Neural progenitor cell (in vitro differentiated cells): ENCODE measurements at regions not wholly inside any gene's neighbourhood (a gene's known extent, or its start where the extent isn't known, plus 50 kb on each side); places are given as distances from the start of the nearest gene placed in this dataset.
A peak's percentile ranks its signal among the peaks of the same experiment; 100 is the strongest.

ENCODE experiments used
- DNase-seq: peaks from one replicate; pipeline ENCODE4 v3.0.0-alpha.2; 2016; ENCODE audit warnings: low spot score
- H2AFZ ChIP-seq: fragments of 200-600 bp; sonication (generic); replicated peaks from 2 replicates; pipeline ENCODE4 v1.6.1; 2016; ENCODE audit warnings: antibody characterized with exemption
- H3F3A ChIP-seq: fragments of 200-600 bp; sonication (generic); 2 replicates; pipeline ENCODE4 v1.6.1; 2016; ENCODE audit warnings: antibody characterized with exemption, low read depth
- H3K27ac ChIP-seq: fragments of 200-600 bp; sonication (generic); 2 replicates; pipeline ENCODE4 v1.5.1; 2016; ENCODE audit warnings: mild to moderate bottlenecking
- H3K27me3 ChIP-seq: fragments of 200-600 bp; sonication (generic); 2 replicates; pipeline ENCODE4 v1.6.1; 2016; ENCODE audit warnings: mild to moderate bottlenecking, moderate library complexity
- H3K36me3 ChIP-seq: fragments of 200-600 bp; sonication (generic); 2 replicates; pipeline ENCODE4 v1.5.1; 2016
- H3K4me1 ChIP-seq: fragments of 200-600 bp; sonication (generic); 2 replicates; pipeline ENCODE4 v1.6.1; 2016; ENCODE audit warnings: mixed run types
- H3K4me2 ChIP-seq: fragments of 200-600 bp; sonication (generic); 2 replicates; pipeline ENCODE4 v1.6.1; 2016
- H3K4me3 ChIP-seq: fragments of 200-600 bp; sonication (generic); 2 replicates; pipeline ENCODE4 v1.5.1; 2016
- H3K79me2 ChIP-seq: fragments of 200-600 bp; sonication (generic); 2 replicates; pipeline ENCODE4 v1.6.1; 2016; ENCODE audit warnings: low read depth
- H3K9ac ChIP-seq: fragments of 200-600 bp; sonication (generic); 2 replicates; pipeline ENCODE4 v1.6.1; 2016
- H3K9me3 ChIP-seq: fragments of 200-600 bp; sonication (generic); 2 replicates; pipeline ENCODE4 v1.5.1; 2016; ENCODE audit warnings: low read depth
- H4K20me1 ChIP-seq: fragments of 200-600 bp; sonication (generic); 2 replicates; pipeline ENCODE4 v1.6.1; 2016; ENCODE audit warnings: low read depth
- H3K27ac Mint-ChIP-seq: 3 replicates; pipeline ENCODE4 v1.8.0; 2021; ENCODE audit warnings: mixed read lengths
- H3K27me3 Mint-ChIP-seq: 2 replicates; pipeline ENCODE4 v1.8.0; 2022; ENCODE audit warnings: low read depth, mild to moderate bottlenecking, inconsistent platforms, moderate library complexity, mixed read lengths; ENCODE audit not compliant: insufficient read depth
- H3K36me3 Mint-ChIP-seq: 3 replicates; pipeline ENCODE4 v1.8.0; 2021; ENCODE audit warnings: mixed read lengths
- H3K4me1 Mint-ChIP-seq: 3 replicates; pipeline ENCODE4 v1.8.0; 2021; ENCODE audit warnings: mixed read lengths
- H3K4me3 Mint-ChIP-seq: 3 replicates; pipeline ENCODE4 v1.8.0; 2021; ENCODE audit warnings: mild to moderate bottlenecking, moderate library complexity, mixed read lengths
- H3K9me3 Mint-ChIP-seq: 3 replicates; pipeline ENCODE4 v1.8.0; 2020; ENCODE audit warnings: mixed read lengths
- EZH2 ChIP-seq: fragments of 200-600 bp; sonication (generic); IDR thresholded peaks from 2 replicates; pipeline ENCODE4 v1.6.1; 2017; ENCODE audit warnings: antibody characterized with exemption, mild to moderate bottlenecking, moderate library complexity
- EZH2phosphoT487 ChIP-seq: fragments of 200-600 bp; sonication (generic); IDR thresholded peaks from 2 replicates; pipeline ENCODE4 v1.6.1; 2017; ENCODE audit warnings: antibody characterized with exemption
- TF ChIP-seq, protein P1 (sequence below): fragments of 200-600 bp; sonication (generic); IDR thresholded peaks from 2 replicates; pipeline ENCODE4 v1.5.1; 2017; ENCODE audit warnings: antibody characterized with exemption, mild to moderate bottlenecking

- Histone ChIP-seq H4K20me1 (peaks cover 2% of the 10 kb centered on the region), H3K9ac (no peak overlapping the region), H3K9me3 (no peaks in the 10 kb centered on the region), H3K4me1 (no peaks in the 10 kb centered on the region), H3K27me3 (no peaks in the 10 kb centered on the region), H3K4me2 (no peak overlapping the region), H3K27ac (no peak overlapping the region), H3F3A (no peaks in the 10 kb centered on the region), H3K79me2 (no peaks in the 10 kb centered on the region), H3K4me3 (no peak overlapping the region), H3K36me3 (no peaks in the 10 kb centered on the region), H2AFZ (no peak overlapping the region)
- TF ChIP-seq EZH2 (no peak), EZH2phosphoT487 (no peak)
- TF ChIP-seq, protein P1, sequence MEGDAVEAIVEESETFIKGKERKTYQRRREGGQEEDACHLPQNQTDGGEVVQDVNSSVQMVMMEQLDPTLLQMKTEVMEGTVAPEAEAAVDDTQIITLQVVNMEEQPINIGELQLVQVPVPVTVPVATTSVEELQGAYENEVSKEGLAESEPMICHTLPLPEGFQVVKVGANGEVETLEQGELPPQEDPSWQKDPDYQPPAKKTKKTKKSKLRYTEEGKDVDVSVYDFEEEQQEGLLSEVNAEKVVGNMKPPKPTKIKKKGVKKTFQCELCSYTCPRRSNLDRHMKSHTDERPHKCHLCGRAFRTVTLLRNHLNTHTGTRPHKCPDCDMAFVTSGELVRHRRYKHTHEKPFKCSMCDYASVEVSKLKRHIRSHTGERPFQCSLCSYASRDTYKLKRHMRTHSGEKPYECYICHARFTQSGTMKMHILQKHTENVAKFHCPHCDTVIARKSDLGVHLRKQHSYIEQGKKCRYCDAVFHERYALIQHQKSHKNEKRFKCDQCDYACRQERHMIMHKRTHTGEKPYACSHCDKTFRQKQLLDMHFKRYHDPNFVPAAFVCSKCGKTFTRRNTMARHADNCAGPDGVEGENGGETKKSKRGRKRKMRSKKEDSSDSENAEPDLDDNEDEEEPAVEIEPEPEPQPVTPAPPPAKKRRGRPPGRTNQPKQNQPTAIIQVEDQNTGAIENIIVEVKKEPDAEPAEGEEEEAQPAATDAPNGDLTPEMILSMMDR = no peak
- H3K36me3 Mint-ChIP-seq = no peaks in the 10 kb centered on the region
- H3K4me3 Mint-ChIP-seq = no peak overlapping the region
- no peaks in the 10 kb centered on the region for H3K27me3 Mint-ChIP-seq
- no peak for DNase-seq
- H3K9me3 Mint-ChIP-seq = peaks cover 4% of the 10 kb centered on the region
- no peak overlapping the region for H3K27ac Mint-ChIP-seq
- H3K4me1 Mint-ChIP-seq = no peaks in the 10 kb centered on the region
Measured at GRCh38 chr5:7088849-7089248, 307.1 kb upstream of the ADCY2 start.

DNA sequence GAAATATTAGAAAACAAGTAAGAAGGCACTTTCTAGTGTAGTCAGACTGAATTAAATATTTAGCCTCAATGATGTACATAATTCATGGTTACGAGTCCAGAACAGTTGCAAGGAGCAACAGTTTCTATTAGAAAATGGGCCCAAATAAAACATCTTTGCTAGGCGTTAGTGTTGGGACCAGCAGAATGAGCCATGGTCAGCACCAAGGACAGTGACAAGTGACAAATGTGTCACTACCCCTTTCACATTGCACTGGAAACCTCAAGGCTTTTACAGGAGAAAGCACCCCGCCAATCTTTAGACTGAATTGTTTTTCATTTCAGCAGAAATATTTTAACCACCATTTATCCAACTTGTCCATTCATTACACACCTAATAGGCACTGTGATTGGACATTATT, 301.3 kb upstream of the ADCY2 start:
- H3K27ac ChIP-seq = no peak overlapping the region
- no peak for TF ChIP-seq EZH2phosphoT487
- TF ChIP-seq, protein P1 = no peak
- TF ChIP-seq EZH2 = no peak
- Mint-ChIP-seq H3K9me3 (no peaks in the 10 kb centered on the region), H3K27me3 (peaks cover 5% of the 10 kb centered on the region), H3K4me3 (no peak overlapping the region), H3K27ac (no peak overlapping the region), H3K36me3 (no peaks in the 10 kb centered on the region), H3K4me1 (peaks cover 3% of the 10 kb centered on the region)
- H3K79me2 ChIP-seq = no peaks in the 10 kb centered on the region
- no peak overlapping the region for H3K9ac ChIP-seq
- no peaks in the 10 kb centered on the region for H3K9me3 ChIP-seq
- no peaks in the 10 kb centered on the region for H3K36me3 ChIP-seq
- no peak overlapping the region for H3K4me3 ChIP-seq
- H3K27me3 ChIP-seq = no peaks in the 10 kb centered on the region
- peak; percentile 79 for DNase-seq
- no peak overlapping the region for H3K4me2 ChIP-seq
- no peak overlapping the region for H2AFZ ChIP-seq
- no peaks in the 10 kb centered on the region for H3F3A ChIP-seq
- peaks cover 3% of the 10 kb centered on the region for H4K20me1 ChIP-seq
- no peaks in the 10 kb centered on the region for H3K4me1 ChIP-seq

DNA sequence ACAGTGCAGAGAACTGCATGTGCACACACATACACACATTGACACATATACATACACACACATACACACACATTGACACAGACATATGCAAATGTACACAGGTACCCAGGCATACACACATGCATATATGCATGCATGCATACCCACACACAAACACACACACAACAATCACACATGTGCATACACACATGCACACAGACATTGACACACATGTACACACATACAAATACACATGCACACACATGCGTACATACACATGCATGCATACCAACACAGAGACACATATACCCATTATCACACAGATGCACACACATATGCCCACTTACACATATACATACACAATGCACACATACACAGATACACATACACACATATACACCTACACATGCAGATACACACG, 299.6 kb upstream of the ADCY2 start:
- Mint-ChIP-seq H3K27me3 (peaks cover 5% of the 10 kb centered on the region), H3K4me1 (peaks cover 3% of the 10 kb centered on the region), H3K27ac (no peak overlapping the region), H3K36me3 (no peaks in the 10 kb centered on the region), H3K9me3 (no peaks in the 10 kb centered on the region), H3K4me3 (no peak overlapping the region)
- Histone ChIP-seq H3K36me3 (no peaks in the 10 kb centered on the region), H3F3A (no peaks in the 10 kb centered on the region), H3K79me2 (no peaks in the 10 kb centered on the region), H3K4me3 (no peak overlapping the region), H3K9me3 (no peaks in the 10 kb centered on the region), H3K27ac (no peak overlapping the region), H3K27me3 (no peaks in the 10 kb centered on the region), H3K9ac (no peak overlapping the region), H2AFZ (no peak overlapping the region), H4K20me1 (peaks cover 3% of the 10 kb centered on the region), H3K4me2 (no peak overlapping the region), H3K4me1 (no peaks in the 10 kb centered on the region)
- TF ChIP-seq, protein P1 = no peak
- TF ChIP-seq EZH2phosphoT487 (no peak), EZH2 (no peak)
- DNase-seq = no peak

GRCh38 chr5:7105358-7105757, 290.6 kb upstream of the ADCY2 start:
- H3F3A ChIP-seq = no peaks in the 10 kb centered on the region
- no peaks in the 10 kb centered on the region for H3K36me3 ChIP-seq
- no peaks in the 10 kb centered on the region for H3K36me3 Mint-ChIP-seq
- H3K4me2 ChIP-seq = no peak overlapping the region
- H3K4me3 ChIP-seq = no peak overlapping the region
- no peaks in the 10 kb centered on the region for H3K4me1 Mint-ChIP-seq
- no peak overlapping the region for H3K4me3 Mint-ChIP-seq
- H3K27me3 ChIP-seq = no peaks in the 10 kb centered on the region
- DNase-seq = no peak
- no peak overlapping the region for H2AFZ ChIP-seq
- no peaks in the 10 kb centered on the region for H4K20me1 ChIP-seq
- H3K9me3 ChIP-seq = no peaks in the 10 kb centered on the region
- H3K27me3 Mint-ChIP-seq = no peaks in the 10 kb centered on the region
- H3K27ac Mint-ChIP-seq = no peak overlapping the region
- no peaks in the 10 kb centered on the region for H3K9me3 Mint-ChIP-seq
- no peaks in the 10 kb centered on the region for H3K4me1 ChIP-seq
- no peaks in the 10 kb centered on the region for H3K79me2 ChIP-seq
- no peak overlapping the region for H3K9ac ChIP-seq
- no peak for TF ChIP-seq EZH2
- no peak for TF ChIP-seq EZH2phosphoT487
- no peak overlapping the region for H3K27ac ChIP-seq
